HEK293 (cell line): ENCODE measurements at regions not wholly inside any gene's neighbourhood (a gene's known extent, or its start where the extent isn't known, plus 50 kb on each side); places are given as distances from the start of the nearest gene placed in this dataset.

Source experiments
- CTCF ChIA-PET: fragments of 350-600 bp; formaldehyde crosslinking; extraction: SDS; loops from one replicate; lab custom pipeline; 2021; ENCODE audit warnings: antibody characterized with exemption; lab: Yijun Ruan, JAX
- POLR2A ChIA-PET: fragments of 300-600 bp; formaldehyde crosslinking; extraction: SDS; loops from one replicate; lab custom pipeline; 2020; ENCODE audit warnings: antibody characterized with exemption, inconsistent platforms; lab: Yijun Ruan, JAX
- H3K27ac ChIP-seq: fragments of 200-500 bp; sonication (Bioruptor generic); 2 replicates; pipeline ENCODE4 v1.5.1; 2014; ENCODE audit warnings: low read depth, low read length, control low read depth, inconsistent platforms; ENCODE audit errors: extremely low read depth
- H3K36me3 ChIP-seq, 2 experiments: fragments of 200-500 bp in 1 of 2; sonication (Bioruptor generic) in 1 of 2; 1 replicate in 1 of 2; 2 replicates in 1 of 2; pipeline ENCODE4 v1.5.1; 2014 to 2017; ENCODE audit warnings: inconsistent platforms in 2 of 2, low read length in 2 of 2; ENCODE audit not compliant: control insufficient read depth in 2 of 2, insufficient read depth in 1 of 2
- H3K4me1 ChIP-seq: fragments of 200-500 bp; sonication (Bioruptor generic); 2 replicates; pipeline ENCODE4 v1.5.1; 2014; ENCODE audit warnings: mild to moderate bottlenecking, low read length, inconsistent platforms; ENCODE audit not compliant: control insufficient read depth, insufficient read depth
- H3K4me3 ChIP-seq: 2 replicates; pipeline ENCODE4 v1.5.1; 2011; ENCODE audit warnings: low read depth, mild to moderate bottlenecking, control low read depth, low read length, moderate library complexity
- H3K9me3 ChIP-seq: fragments of 200-500 bp; sonication (Bioruptor generic); 2 replicates; pipeline ENCODE4 v1.5.1; 2014; ENCODE audit warnings: low read depth, low read length, inconsistent platforms; ENCODE audit not compliant: control insufficient read depth, insufficient read depth
- GLI2 ChIP-seq: fragments of 450-650 bp; formaldehyde crosslinking; IDR thresholded peaks from 2 replicates; pipeline ENCODE4; 2017; ENCODE audit warnings: missing biosample characterization, missing genetic modification characterization, low read depth, borderline replicate concordance
- HOXC10 ChIP-seq: sonication (generic); formaldehyde crosslinking; IDR thresholded peaks from 2 replicates; pipeline ENCODE4 v1.8.1; 2023; ENCODE audit warnings: mild to moderate bottlenecking, missing genetic modification reagents
- HOXD13 ChIP-seq: sonication (generic); formaldehyde crosslinking; IDR thresholded peaks from 2 replicates; pipeline ENCODE4 v1.8.0; 2022; ENCODE audit warnings: missing genetic modification reagents, borderline replicate concordance
- KLF7 ChIP-seq: fragments of 450-650 bp; formaldehyde crosslinking; IDR thresholded peaks from 2 replicates; pipeline ENCODE4 v1.5.1; 2016; ENCODE audit warnings: missing biosample characterization, missing genetic modification characterization, borderline replicate concordance
- SP7 ChIP-seq: fragments of 450-650 bp; formaldehyde crosslinking; IDR thresholded peaks from 2 replicates; pipeline ENCODE4 v1.5.1; 2016; ENCODE audit warnings: missing biosample characterization, missing genetic modification characterization
- ZFP37 ChIP-seq: fragments of 450-650 bp; formaldehyde crosslinking; IDR thresholded peaks from 2 replicates; pipeline ENCODE4 v1.5.1; 2016; ENCODE audit warnings: missing biosample characterization, missing genetic modification characterization
- ZNF112 ChIP-seq: fragments of 450-650 bp; formaldehyde crosslinking; IDR thresholded peaks from 2 replicates; pipeline ENCODE4 v1.5.0; 2017; ENCODE audit warnings: missing biosample characterization, missing genetic modification characterization
- ZNF146 ChIP-seq: fragments of 450-650 bp; formaldehyde crosslinking; IDR thresholded peaks from 2 replicates; pipeline ENCODE4 v1.5.1; 2016; ENCODE audit warnings: missing biosample characterization, missing genetic modification characterization
- ZNF155 ChIP-seq: fragments of 450-650 bp; formaldehyde crosslinking; IDR thresholded peaks from 2 replicates; pipeline ENCODE4 v1.5.1; 2016; ENCODE audit warnings: missing biosample characterization, missing genetic modification characterization
- ZNF223 ChIP-seq: fragments of 450-650 bp; formaldehyde crosslinking; IDR thresholded peaks from 2 replicates; pipeline ENCODE4 v1.5.1; 2016; ENCODE audit warnings: missing biosample characterization, missing genetic modification characterization
- ZNF324 ChIP-seq: fragments of 450-650 bp; formaldehyde crosslinking; IDR thresholded peaks from 2 replicates; pipeline ENCODE4 v1.5.1; 2016; ENCODE audit warnings: missing biosample characterization, missing genetic modification characterization
- ZNF341 ChIP-seq: fragments of 450-650 bp; formaldehyde crosslinking; IDR thresholded peaks from 2 replicates; pipeline ENCODE4; 2016; ENCODE audit warnings: low read depth, missing biosample characterization, missing genetic modification characterization
- ZNF416 ChIP-seq: fragments of 450-650 bp; formaldehyde crosslinking; IDR thresholded peaks from 2 replicates; pipeline ENCODE4 v1.5.1; 2016; ENCODE audit warnings: missing biosample characterization, missing genetic modification characterization
- ZNF555 ChIP-seq: fragments of 450-650 bp; formaldehyde crosslinking; conservative IDR thresholded peaks from 2 replicates; pipeline ENCODE4 v1.5.1; 2017; ENCODE audit warnings: missing biosample characterization, mild to moderate bottlenecking, missing genetic modification characterization, inconsistent platforms
- ZNF768 ChIP-seq: fragments of 450-650 bp; formaldehyde crosslinking; IDR thresholded peaks from 2 replicates; pipeline ENCODE4 v1.5.1; 2018; ENCODE audit warnings: missing biosample characterization, mild to moderate bottlenecking, missing genetic modification characterization
- TF ChIP-seq, protein P1 (sequence below): fragments of 450-650 bp; formaldehyde crosslinking; IDR thresholded peaks from 2 replicates; pipeline ENCODE4 v1.5.1; 2016; ENCODE audit warnings: missing biosample characterization, missing genetic modification characterization
- TF ChIP-seq, protein P2 (sequence below): fragments of 450-650 bp; formaldehyde crosslinking; IDR thresholded peaks from 2 replicates; pipeline ENCODE4 v1.5.0; 2017; ENCODE audit warnings: missing biosample characterization, missing genetic modification characterization, borderline replicate concordance
- TF ChIP-seq, protein P3 (sequence below): fragments of 450-650 bp; IDR thresholded peaks from 2 replicates; pipeline ENCODE4 v1.5.1; 2018; ENCODE audit warnings: missing biosample characterization, mild to moderate bottlenecking, missing genetic modification characterization

DNA sequence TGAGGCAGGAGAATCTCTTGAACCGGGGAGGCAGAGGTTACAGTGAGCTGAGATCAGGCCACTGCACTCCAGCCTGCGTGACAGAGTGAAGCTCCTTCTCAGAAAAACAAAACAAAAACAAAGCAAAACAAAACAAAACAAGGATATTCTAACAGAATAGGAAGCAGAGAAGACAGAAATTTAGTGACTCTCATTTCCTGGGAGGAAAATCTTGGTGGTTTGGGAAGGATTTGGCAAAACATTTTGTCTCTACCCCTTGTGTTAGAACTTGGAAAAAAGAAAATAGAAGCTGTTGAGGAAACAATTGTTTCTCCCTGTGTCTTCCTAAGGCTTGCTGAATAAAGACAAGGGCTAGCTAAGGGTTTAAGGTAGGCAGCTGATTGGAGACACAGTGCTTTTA lies 79.7 kb upstream of the PTPRR start:
- POLR2A ChIA-PET, result no interaction called here
- TF ChIP-seq SP7 (tag by site-specific recombination) (no peak), ZNF146 (tag by site-specific recombination) (no peak), ZNF223 (tag by site-specific recombination) (no peak), ZNF416 (tag by site-specific recombination) (no peak), ZNF112 (tag by site-specific recombination) (no peak)
- TF ChIP-seq, protein P1, sequence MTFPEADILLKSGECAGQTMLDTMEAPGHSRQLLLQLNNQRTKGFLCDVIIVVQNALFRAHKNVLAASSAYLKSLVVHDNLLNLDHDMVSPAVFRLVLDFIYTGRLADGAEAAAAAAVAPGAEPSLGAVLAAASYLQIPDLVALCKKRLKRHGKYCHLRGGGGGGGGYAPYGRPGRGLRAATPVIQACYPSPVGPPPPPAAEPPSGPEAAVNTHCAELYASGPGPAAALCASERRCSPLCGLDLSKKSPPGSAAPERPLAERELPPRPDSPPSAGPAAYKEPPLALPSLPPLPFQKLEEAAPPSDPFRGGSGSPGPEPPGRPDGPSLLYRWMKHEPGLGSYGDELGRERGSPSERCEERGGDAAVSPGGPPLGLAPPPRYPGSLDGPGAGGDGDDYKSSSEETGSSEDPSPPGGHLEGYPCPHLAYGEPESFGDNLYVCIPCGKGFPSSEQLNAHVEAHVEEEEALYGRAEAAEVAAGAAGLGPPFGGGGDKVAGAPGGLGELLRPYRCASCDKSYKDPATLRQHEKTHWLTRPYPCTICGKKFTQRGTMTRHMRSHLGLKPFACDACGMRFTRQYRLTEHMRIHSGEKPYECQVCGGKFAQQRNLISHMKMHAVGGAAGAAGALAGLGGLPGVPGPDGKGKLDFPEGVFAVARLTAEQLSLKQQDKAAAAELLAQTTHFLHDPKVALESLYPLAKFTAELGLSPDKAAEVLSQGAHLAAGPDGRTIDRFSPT (tag by site-specific recombination), result no peak
- TF ChIP-seq, protein P2, sequence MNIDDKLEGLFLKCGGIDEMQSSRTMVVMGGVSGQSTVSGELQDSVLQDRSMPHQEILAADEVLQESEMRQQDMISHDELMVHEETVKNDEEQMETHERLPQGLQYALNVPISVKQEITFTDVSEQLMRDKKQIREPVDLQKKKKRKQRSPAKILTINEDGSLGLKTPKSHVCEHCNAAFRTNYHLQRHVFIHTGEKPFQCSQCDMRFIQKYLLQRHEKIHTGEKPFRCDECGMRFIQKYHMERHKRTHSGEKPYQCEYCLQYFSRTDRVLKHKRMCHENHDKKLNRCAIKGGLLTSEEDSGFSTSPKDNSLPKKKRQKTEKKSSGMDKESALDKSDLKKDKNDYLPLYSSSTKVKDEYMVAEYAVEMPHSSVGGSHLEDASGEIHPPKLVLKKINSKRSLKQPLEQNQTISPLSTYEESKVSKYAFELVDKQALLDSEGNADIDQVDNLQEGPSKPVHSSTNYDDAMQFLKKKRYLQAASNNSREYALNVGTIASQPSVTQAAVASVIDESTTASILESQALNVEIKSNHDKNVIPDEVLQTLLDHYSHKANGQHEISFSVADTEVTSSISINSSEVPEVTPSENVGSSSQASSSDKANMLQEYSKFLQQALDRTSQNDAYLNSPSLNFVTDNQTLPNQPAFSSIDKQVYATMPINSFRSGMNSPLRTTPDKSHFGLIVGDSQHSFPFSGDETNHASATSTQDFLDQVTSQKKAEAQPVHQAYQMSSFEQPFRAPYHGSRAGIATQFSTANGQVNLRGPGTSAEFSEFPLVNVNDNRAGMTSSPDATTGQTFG (tag by site-specific recombination), result no peak
- no peak overlapping the region for H3K4me3 ChIP-seq
- H3K4me1 ChIP-seq, result no peaks in the 10 kb centered on the region
- H3K36me3 ChIP-seq, result no peaks in the 10 kb centered on the region
- no peak overlapping the region for H3K27ac ChIP-seq
- H3K9me3 ChIP-seq, result no peaks in the 10 kb centered on the region
- CTCF ChIA-PET, result interaction anchor here (0.6 kb wide), 1 partner anchor 360 kb away, joined by 3 read pairs; no protein-coding TSS in a partner anchor

DNA sequence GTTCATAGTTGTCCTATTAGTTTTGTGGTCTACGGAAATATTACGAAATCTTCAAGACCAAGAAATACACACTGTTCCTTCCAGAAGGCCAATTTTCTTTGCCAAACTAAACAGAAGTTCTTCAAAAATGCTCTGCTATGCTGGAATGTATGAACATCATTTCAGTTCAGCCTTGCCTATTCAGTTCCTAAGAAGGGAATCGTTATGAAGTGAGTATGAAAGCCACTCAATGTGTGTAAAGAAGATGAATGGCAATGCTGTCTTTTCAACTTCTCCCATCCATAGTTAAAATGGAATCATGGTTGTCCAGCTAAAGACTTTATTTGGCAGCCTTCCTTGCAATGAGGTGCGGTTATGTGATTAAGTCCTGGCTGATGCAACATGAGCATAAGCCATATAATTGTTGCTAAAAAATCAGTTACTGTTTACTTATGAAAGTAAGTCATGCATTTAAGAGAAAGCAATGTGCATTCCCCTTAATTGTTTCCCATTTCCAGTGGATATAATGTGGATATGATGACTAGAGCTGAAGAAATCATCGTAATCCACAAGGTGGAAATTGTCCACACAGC lies 73.8 kb upstream of the PTPRR start:
- H3K36me3 ChIP-seq, result no peaks in the 10 kb centered on the region
- ChIA-PET POLR2A (no interaction called here), CTCF (no interaction called here)
- no peaks in the 10 kb centered on the region for H3K9me3 ChIP-seq
- no peak overlapping the region for H3K4me3 ChIP-seq
- no peak for TF ChIP-seq ZNF155 (tag by site-specific recombination)
- no peak for TF ChIP-seq HOXC10 (CRISPR knock-in tag)
- TF ChIP-seq, protein P3, sequence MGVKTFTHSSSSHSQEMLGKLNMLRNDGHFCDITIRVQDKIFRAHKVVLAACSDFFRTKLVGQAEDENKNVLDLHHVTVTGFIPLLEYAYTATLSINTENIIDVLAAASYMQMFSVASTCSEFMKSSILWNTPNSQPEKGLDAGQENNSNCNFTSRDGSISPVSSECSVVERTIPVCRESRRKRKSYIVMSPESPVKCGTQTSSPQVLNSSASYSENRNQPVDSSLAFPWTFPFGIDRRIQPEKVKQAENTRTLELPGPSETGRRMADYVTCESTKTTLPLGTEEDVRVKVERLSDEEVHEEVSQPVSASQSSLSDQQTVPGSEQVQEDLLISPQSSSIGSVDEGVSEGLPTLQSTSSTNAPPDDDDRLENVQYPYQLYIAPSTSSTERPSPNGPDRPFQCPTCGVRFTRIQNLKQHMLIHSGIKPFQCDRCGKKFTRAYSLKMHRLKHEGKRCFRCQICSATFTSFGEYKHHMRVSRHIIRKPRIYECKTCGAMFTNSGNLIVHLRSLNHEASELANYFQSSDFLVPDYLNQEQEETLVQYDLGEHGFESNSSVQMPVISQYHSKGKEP (tag by site-specific recombination), result no peak
- no peak for TF ChIP-seq ZNF768 (tag by site-specific recombination)
- TF ChIP-seq HOXD13 (CRISPR knock-in tag), result no peak
- TF ChIP-seq ZNF341 (tag by site-specific recombination), result no peak
- no peak for TF ChIP-seq ZNF324 (tag by site-specific recombination)
- no peak for TF ChIP-seq GLI2 (tag by site-specific recombination)
- TF ChIP-seq ZNF555 (tag by site-specific recombination), result no peak
- no peak for TF ChIP-seq ZFP37 (tag by site-specific recombination)
- TF ChIP-seq KLF7 (tag by site-specific recombination), result no peak
- no peak overlapping the region for H3K27ac ChIP-seq
- H3K4me1 ChIP-seq, result no peaks in the 10 kb centered on the region
